PC-9 (cell line): ENCODE measurements at regions not wholly inside any gene's neighbourhood (a gene's known extent, or its start where the extent isn't known, plus 50 kb on each side); places are given as distances from the start of the nearest gene placed in this dataset.

Experiments used
- BruUV-seq: library from RNA; stranded (reverse); fragments of 400-500 nt; replicated peaks from 2 replicates; lab custom pipeline; 2021; lab: Mats Ljungman, UMichigan
- CTCF ChIA-PET: fragments of 300-600 bp; sonication (Branson Sonifier 250); formaldehyde crosslinking; loops from one replicate; lab custom pipeline; 2022; ENCODE audit warnings: antibody characterized with exemption; lab: Charles Lee
- POLR2A ChIA-PET: fragments of 300-600 bp; sonication (Branson Sonifier 250); formaldehyde crosslinking; loops from one replicate; lab custom pipeline; 2022; ENCODE audit warnings: antibody characterized with exemption; ENCODE audit not compliant: unreplicated experiment; lab: Charles Lee
- DNase-seq, 2 experiments: peaks; one replicate each; pipeline versions ENCODE4 v3.0.0 to v3.0.0-alpha.2; 2015 to 2022; ENCODE audit warnings: mixed read lengths in 1 of 2
- H2AFZ ChIP-seq: fragments of 200-600 bp; sonication (generic); 2 replicates; pipeline ENCODE4 v1.8.1; 2017; ENCODE audit warnings: antibody characterized with exemption
- H3F3A ChIP-seq: fragments of 200-600 bp; sonication (generic); 2 replicates; pipeline ENCODE4 v1.8.1; 2017; ENCODE audit warnings: antibody characterized with exemption, mild to moderate bottlenecking, low read depth; ENCODE audit not compliant: insufficient read depth
- H3K27ac ChIP-seq: fragments of 200-600 bp; sonication (generic); 2 replicates; pipeline ENCODE4 v1.6.1; 2016; ENCODE audit warnings: mixed run types
- H3K27me3 ChIP-seq: fragments of 200-600 bp; sonication (generic); 2 replicates; pipeline ENCODE4 v1.6.1; 2016; ENCODE audit warnings: low read depth, mixed run types; ENCODE audit not compliant: insufficient read depth
- H3K36me3 ChIP-seq: fragments of 200-600 bp; sonication (generic); 2 replicates; pipeline ENCODE4 v1.6.1; 2016; ENCODE audit warnings: low read depth, mixed run types
- H3K4me1 ChIP-seq: fragments of 200-600 bp; sonication (generic); replicated peaks from 2 replicates; pipeline ENCODE4 v1.6.1; 2016; ENCODE audit warnings: mixed run types; ENCODE audit not compliant: insufficient read depth
- H3K4me2 ChIP-seq: fragments of 200-600 bp; sonication (generic); 2 replicates; pipeline ENCODE4 v1.6.1; 2017; ENCODE audit warnings: mixed run types
- H3K4me3 ChIP-seq: fragments of 200-600 bp; sonication (generic); 2 replicates; pipeline ENCODE4 v1.6.1; 2016; ENCODE audit warnings: mixed run types
- H3K79me2 ChIP-seq: fragments of 200-600 bp; sonication (generic); 2 replicates; pipeline ENCODE4 v1.6.1; 2017; ENCODE audit warnings: low read depth, mixed run types
- H3K9me2 ChIP-seq: fragments of 200-600 bp; sonication (generic); 2 replicates; pipeline ENCODE4 v1.8.1; 2017; ENCODE audit warnings: mild to moderate bottlenecking; ENCODE audit not compliant: insufficient read depth
- H3K9me3 ChIP-seq: fragments of 200-600 bp; sonication (generic); 2 replicates; pipeline ENCODE4 v1.8.1; 2016; ENCODE audit warnings: low read depth; ENCODE audit not compliant: insufficient read depth
- H4K20me1 ChIP-seq: fragments of 200-600 bp; sonication (generic); 2 replicates; pipeline ENCODE4 v1.8.1; 2017; ENCODE audit not compliant: insufficient read depth
- CTCF ChIP-seq: fragments of 200-600 bp; sonication (generic); conservative IDR thresholded peaks from 2 replicates; pipeline ENCODE4 v1.6.1; 2017; ENCODE audit warnings: mixed run types, antibody characterized with exemption, mild to moderate bottlenecking, moderate library complexity
- EZH2 ChIP-seq: fragments of 200-600 bp; sonication (generic); IDR thresholded peaks from 2 replicates; pipeline ENCODE4 v1.8.0; 2017; ENCODE audit warnings: antibody characterized with exemption, low read depth
- intact Hi-C: fragments of 100-400 bp; cut with micrococcal nuclease; formaldehyde crosslinking; loops from one replicate; pipeline ENCODE4 v1.10.0; 2022; ENCODE audit not compliant: unreplicated experiment

- Histone ChIP-seq H2AFZ (no peak overlapping the region), H3K9me2 (no peaks in the 10 kb centered on the region), H3K4me2 (no peak overlapping the region), H3K9me3 (no peaks in the 10 kb centered on the region), H3K4me3 (no peak overlapping the region), H3K36me3 (no peaks in the 10 kb centered on the region), H4K20me1 (no peaks in the 10 kb centered on the region), H3K27ac (no peak overlapping the region), H3K4me1 (no peaks in the 10 kb centered on the region), H3K27me3 (no peaks in the 10 kb centered on the region), H3F3A (no peaks in the 10 kb centered on the region), H3K79me2 (no peaks in the 10 kb centered on the region)
- BruUV-seq, result no TSS peak
- intact Hi-C loops, result no loop called here
- TF ChIP-seq EZH2 (no peak), CTCF (no peak)
- ChIA-PET CTCF (no interaction called here), POLR2A (no interaction called here)
- no peak for DNase-seq
Measured at GRCh38 chr1:29599071-29599470, 362.7 kb downstream of the PTPRU start.

- no peak for DNase-seq
- TF ChIP-seq EZH2, result no peak
- no TSS peak for BruUV-seq
- Histone ChIP-seq H3K4me3 (no peak overlapping the region), H4K20me1 (no peaks in the 10 kb centered on the region), H3K79me2 (no peaks in the 10 kb centered on the region), H3K4me1 (no peaks in the 10 kb centered on the region), H3K4me2 (no peak overlapping the region), H3K9me2 (no peaks in the 10 kb centered on the region), H3K36me3 (no peaks in the 10 kb centered on the region), H3K27ac (no peak overlapping the region), H3F3A (no peaks in the 10 kb centered on the region), H3K27me3 (no peaks in the 10 kb centered on the region), H3K9me3 (no peaks in the 10 kb centered on the region), H2AFZ (no peak overlapping the region)
- intact Hi-C loops, result no loop called here
- ChIA-PET POLR2A (no interaction called here), CTCF (no interaction called here)
Measured at GRCh38 chr1:29597861-29598260, 361.5 kb downstream of the PTPRU start.

GRCh38 chr1:29593601-29594382 lies 357.5 kb downstream of the PTPRU start:
- Histone ChIP-seq H3K27me3 (no peaks in the 10 kb centered on the region), H4K20me1 (no peaks in the 10 kb centered on the region), H3K27ac (no peak overlapping the region), H3K4me1 (peaks cover 8% of the 10 kb centered on the region), H3K4me3 (no peak overlapping the region), H3K9me3 (no peaks in the 10 kb centered on the region), H3K79me2 (no peaks in the 10 kb centered on the region), H3K36me3 (no peaks in the 10 kb centered on the region), H3F3A (no peaks in the 10 kb centered on the region), H2AFZ (no peak overlapping the region), H3K9me2 (no peaks in the 10 kb centered on the region), H3K4me2 (no peak overlapping the region)
- ChIA-PET CTCF (no interaction called here), POLR2A (no interaction called here)
- TF ChIP-seq EZH2 (no peak), CTCF (no peak)
- no TSS peak for BruUV-seq
- DNase-seq, result no peak
- intact Hi-C loops, result no loop called here
